SK-N-MC (cell line): ENCODE measurements at regions not wholly inside any gene's neighbourhood (a gene's known extent, or its start where the extent isn't known, plus 50 kb on each side); places are given as distances from the start of the nearest gene placed in this dataset.

Experiments used
- EZH2 ChIP-seq: fragments of 200-600 bp; sonication (generic); IDR thresholded peaks from one replicate; pipeline ENCODE4 v1.6.1; 2017; ENCODE audit warnings: antibody characterized with exemption
- FOXP2 ChIP-seq: optimal IDR thresholded peaks from 2 replicates; pipeline ENCODE3; 2011; ENCODE audit warnings: mild to moderate bottlenecking, moderate library complexity; ENCODE audit not compliant: insufficient read depth; ENCODE audit errors: extremely low read length, control extremely low read depth
- POLR2AphosphoS5 ChIP-seq: IDR thresholded peaks from 2 replicates; pipeline ENCODE4 v1.6.1; 2012; ENCODE audit warnings: mild to moderate bottlenecking, low read depth, low read length, borderline replicate concordance

- no peak for TF ChIP-seq POLR2AphosphoS5
- no peak for TF ChIP-seq FOXP2
- no peak for TF ChIP-seq EZH2
These were observed 256.0 kb upstream of the ZPLD1 start for GRCh38 chr3:102178817-102179216.
